Esophagus muscularis mucosa (tissue), 4 donors: ENCODE measurements at regions not wholly inside any gene's neighbourhood (a gene's known extent, or its start where the extent isn't known, plus 50 kb on each side); places are given as distances from the start of the nearest gene placed in this dataset.

ENCODE experiments used
- DNase-seq: peaks from one replicate; pipeline ENCODE4 v3.0.0-alpha.2; 2017; ENCODE audit errors: extremely low spot score
- H3K27ac ChIP-seq, 4 donors: fragments of 200-600 bp; sonication (generic); replicated peaks in 1 of 4; 1 replicate in 3 of 4; 2 replicates in 1 of 4; pipeline ENCODE4 v1.5.1; 2016 to 2019; ENCODE audit warnings: mild to moderate bottlenecking in 1 of 4
- H3K27me3 ChIP-seq, 4 donors: fragments of 200-600 bp; sonication (generic); one replicate each; pipeline versions ENCODE4 v1.5.1 to v1.6.0; 2016 to 2019
- H3K36me3 ChIP-seq, 4 donors: fragments of 200-600 bp; sonication (generic); one replicate each; pipeline ENCODE4 v1.5.1; 2016 to 2019
- H3K4me1 ChIP-seq, 4 donors: fragments of 200-600 bp; sonication (generic); one replicate each; pipeline ENCODE4 v1.5.1; 2016 to 2019
- H3K4me3 ChIP-seq, 4 donors: fragments of 200-600 bp; sonication (generic); 1 replicate in 2 of 4; 2 replicates in 2 of 4; pipeline ENCODE4 v1.5.1; 2016 to 2019; ENCODE audit warnings: mild to moderate bottlenecking in 4 of 4, moderate library complexity in 1 of 4
- H3K9me3 ChIP-seq, 4 donors: fragments of 200-600 bp; sonication (generic); 1 replicate in 3 of 4; 2 replicates in 1 of 4; pipeline ENCODE4 v1.5.1; 2016 to 2019
- EP300 ChIP-seq: sonication (generic); formaldehyde crosslinking; IDR thresholded peaks from one replicate; pipeline ENCODE4 v1.6.1; 2017; ENCODE audit warnings: antibody characterized with exemption
- POLR2A ChIP-seq: fragments of 450-650 bp; IDR thresholded peaks from one replicate; pipeline ENCODE4 v1.6.1; 2017; ENCODE audit warnings: antibody characterized with exemption, moderate library complexity, mild to moderate bottlenecking, low read depth
- POLR2AphosphoS5 ChIP-seq, 2 donors: sonication (generic); formaldehyde crosslinking; IDR thresholded peaks; one replicate each; pipeline ENCODE4 v1.6.1; 2017; ENCODE audit warnings: antibody characterized with exemption in 2 of 2
- WGBS: methylation state at CpG from one replicate; pipeline ENCODE4 v1.1.5; 2018; 5-methylcytosine and 5-hydroxymethylcytosine counted together
- intact Hi-C: fragments of 100-400 bp; cut with DNase I; formaldehyde crosslinking; loops from one replicate; pipeline ENCODE4 v1.15.1; 2023
- TF ChIP-seq, protein P1 (sequence below), 3 experiments: fragments of 200-600 bp in 2 of 3; fragments of 450-650 bp in 1 of 3; sonication (generic) in 2 of 3; IDR thresholded peaks; one replicate each; pipeline ENCODE4 v1.5.1; 2017 to 2019; ENCODE audit warnings: antibody characterized with exemption in 3 of 3, mild to moderate bottlenecking in 2 of 3, moderate library complexity in 1 of 3

DNA sequence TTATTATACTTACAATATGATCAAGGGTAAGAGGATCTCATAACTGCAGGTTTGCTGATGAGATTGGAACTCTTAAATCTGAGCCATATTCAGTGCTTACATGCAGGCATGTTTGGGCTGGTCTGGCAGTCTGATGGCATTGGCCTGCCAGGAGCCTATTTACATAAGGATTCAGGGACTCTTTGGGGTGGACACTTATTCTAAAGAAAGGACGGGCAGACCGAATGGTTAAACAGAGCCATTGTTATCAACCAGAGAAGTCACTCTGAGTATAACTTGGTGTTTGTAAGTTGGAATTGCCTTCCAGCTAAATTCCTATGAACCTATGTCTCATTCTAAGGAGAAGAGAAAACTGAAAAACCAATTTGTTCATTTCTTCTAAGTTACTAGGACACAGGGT is 932.8 kb downstream of the IGSF11 start:
- WGBS: 92% methylated on average over 2 of the region's 2 CpGs

DNA sequence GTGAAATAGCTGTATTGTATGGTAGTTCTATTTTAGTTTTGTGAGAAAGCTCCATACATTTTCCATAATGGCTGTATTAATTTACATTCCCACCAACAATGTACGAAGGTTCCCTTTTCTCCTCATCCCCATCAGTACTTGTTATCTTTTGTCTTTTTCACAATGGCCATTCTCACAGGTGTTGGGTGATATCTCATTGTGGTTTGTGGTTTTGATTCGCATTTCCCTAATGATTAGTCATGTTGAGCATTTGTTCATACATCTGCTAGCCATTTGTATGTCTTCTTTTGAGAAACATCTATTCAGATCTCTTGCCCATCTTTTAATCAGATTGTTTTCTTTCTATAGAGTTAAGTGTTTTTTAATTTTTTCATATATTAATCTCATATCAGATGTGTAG is 931.9 kb downstream of the IGSF11 start:
- H3K27me3 ChIP-seq: no peaks in the 10 kb centered on the region
- DNase-seq: no peak
- H3K4me3 ChIP-seq: no peak overlapping the region
- H3K27ac ChIP-seq: no peak overlapping the region
- no peaks in the 10 kb centered on the region for H3K9me3 ChIP-seq
- TF ChIP-seq POLR2AphosphoS5 (IDR thresholded peaks at IDR 0.05) (no peak), POLR2A (no peak), EP300 (no peak)
- TF ChIP-seq, protein P1, sequence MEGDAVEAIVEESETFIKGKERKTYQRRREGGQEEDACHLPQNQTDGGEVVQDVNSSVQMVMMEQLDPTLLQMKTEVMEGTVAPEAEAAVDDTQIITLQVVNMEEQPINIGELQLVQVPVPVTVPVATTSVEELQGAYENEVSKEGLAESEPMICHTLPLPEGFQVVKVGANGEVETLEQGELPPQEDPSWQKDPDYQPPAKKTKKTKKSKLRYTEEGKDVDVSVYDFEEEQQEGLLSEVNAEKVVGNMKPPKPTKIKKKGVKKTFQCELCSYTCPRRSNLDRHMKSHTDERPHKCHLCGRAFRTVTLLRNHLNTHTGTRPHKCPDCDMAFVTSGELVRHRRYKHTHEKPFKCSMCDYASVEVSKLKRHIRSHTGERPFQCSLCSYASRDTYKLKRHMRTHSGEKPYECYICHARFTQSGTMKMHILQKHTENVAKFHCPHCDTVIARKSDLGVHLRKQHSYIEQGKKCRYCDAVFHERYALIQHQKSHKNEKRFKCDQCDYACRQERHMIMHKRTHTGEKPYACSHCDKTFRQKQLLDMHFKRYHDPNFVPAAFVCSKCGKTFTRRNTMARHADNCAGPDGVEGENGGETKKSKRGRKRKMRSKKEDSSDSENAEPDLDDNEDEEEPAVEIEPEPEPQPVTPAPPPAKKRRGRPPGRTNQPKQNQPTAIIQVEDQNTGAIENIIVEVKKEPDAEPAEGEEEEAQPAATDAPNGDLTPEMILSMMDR (IDR thresholded peaks at IDR 0.05): no peak
- 76% methylated on average over 2 of the region's 2 CpGs for whole genome bisulfite sequencing
- H3K4me1 ChIP-seq: no peaks in the 10 kb centered on the region
- no peaks in the 10 kb centered on the region for H3K36me3 ChIP-seq
- intact Hi-C loops: no loop called here

More for the DNA sequence above, 932.8 kb downstream of the IGSF11 start:
- Histone ChIP-seq H3K27ac (no peak overlapping the region), H3K36me3 (no peaks in the 10 kb centered on the region), H3K9me3 (no peaks in the 10 kb centered on the region), H3K4me3 (no peak overlapping the region), H3K27me3 (no peaks in the 10 kb centered on the region), H3K4me1 (no peaks in the 10 kb centered on the region)
- no peak for DNase-seq
- TF ChIP-seq POLR2AphosphoS5 (IDR thresholded peaks at IDR 0.05): no peak
- TF ChIP-seq, protein P1 (IDR thresholded peaks at IDR 0.05): no peak
- no peak for TF ChIP-seq EP300
- no peak for TF ChIP-seq POLR2A
- intact Hi-C loops: no loop called here

DNA sequence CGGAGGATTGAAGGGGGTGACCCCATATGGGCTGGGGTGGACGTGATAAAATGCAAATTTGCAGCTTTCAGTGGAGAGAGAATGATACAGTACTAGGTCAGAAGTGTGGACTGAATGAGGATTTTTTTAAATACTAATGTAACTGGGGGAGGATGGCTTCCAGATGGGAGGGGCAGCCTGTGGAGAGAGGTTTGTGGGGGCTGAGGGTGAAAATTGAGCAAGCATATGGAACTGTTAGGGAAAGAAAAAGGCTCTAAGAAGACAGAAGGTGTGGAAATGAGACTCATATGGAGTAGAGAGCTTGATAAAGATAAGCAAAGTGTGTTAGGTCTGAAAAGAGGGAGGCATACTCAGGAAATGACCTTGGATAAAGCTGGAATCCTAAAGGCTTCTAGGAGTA is 926.4 kb downstream of the IGSF11 start:
- no peak for DNase-seq
- 66% methylated on average over 2 of the region's 2 CpGs for WGBS

DNA sequence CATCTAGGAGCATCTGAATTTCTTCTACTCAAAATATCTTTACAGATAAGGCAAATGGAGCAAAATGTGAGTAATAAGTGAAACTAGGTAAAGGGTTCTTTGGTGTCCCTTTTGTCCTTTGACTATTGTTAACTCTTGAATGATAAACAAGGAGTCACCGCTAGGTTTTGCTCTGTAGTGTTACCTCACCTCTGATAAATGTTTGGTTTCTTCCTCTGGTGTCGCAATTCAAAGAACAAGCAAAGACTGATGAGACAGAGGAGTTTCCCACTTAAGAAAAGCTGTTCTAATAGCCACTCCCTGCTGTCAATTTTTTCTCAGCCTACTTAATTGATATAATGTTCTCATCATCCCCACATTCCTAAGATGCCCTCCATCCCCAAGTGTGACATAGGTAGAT is 925.9 kb downstream of the IGSF11 start:
- TF ChIP-seq EP300 (no peak), POLR2A (no peak), POLR2AphosphoS5 (IDR thresholded peaks at IDR 0.05) (no peak)
- TF ChIP-seq, protein P1 (IDR thresholded peaks at IDR 0.05): no peak
- Histone ChIP-seq H3K27me3 (no peaks in the 10 kb centered on the region), H3K9me3 (no peaks in the 10 kb centered on the region), H3K4me1 (no peaks in the 10 kb centered on the region), H3K4me3 (no peak overlapping the region), H3K36me3 (no peaks in the 10 kb centered on the region), H3K27ac (no peak overlapping the region)
- intact Hi-C loops: no loop called here
- no peak for DNase-seq
- 80% methylated on average over 2 of the region's 2 CpGs for WGBS

More for the DNA sequence above, 926.4 kb downstream of the IGSF11 start:
- H3K27me3 ChIP-seq: no peaks in the 10 kb centered on the region
- no peak overlapping the region for H3K4me3 ChIP-seq
- no peak for TF ChIP-seq POLR2AphosphoS5 (IDR thresholded peaks at IDR 0.05)
- TF ChIP-seq, protein P1 (IDR thresholded peaks at IDR 0.05): no peak
- no peak for TF ChIP-seq EP300
- TF ChIP-seq POLR2A: no peak
- no peaks in the 10 kb centered on the region for H3K36me3 ChIP-seq
- no peak overlapping the region for H3K27ac ChIP-seq
- no peaks in the 10 kb centered on the region for H3K4me1 ChIP-seq
- no peaks in the 10 kb centered on the region for H3K9me3 ChIP-seq
- intact Hi-C loops: no loop called here

DNA sequence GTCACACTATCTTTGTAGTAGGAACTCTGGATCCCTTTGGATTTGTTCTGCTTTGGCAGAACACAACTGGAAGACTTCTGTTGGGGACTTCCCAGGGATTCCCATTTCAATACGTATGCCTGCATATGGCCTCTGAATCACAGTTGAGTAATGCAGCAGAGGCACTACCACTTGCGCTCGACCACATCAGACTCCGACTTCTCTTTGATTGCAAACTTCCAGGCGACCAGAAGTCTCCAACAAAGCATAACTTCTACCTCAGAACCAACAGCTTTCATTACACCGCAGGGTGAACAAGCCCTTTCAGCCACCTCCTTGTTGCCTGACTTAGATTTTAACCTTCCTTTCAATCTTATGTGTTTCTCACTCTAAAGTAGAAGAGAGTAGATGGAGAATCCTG is 924.4 kb downstream of the IGSF11 start:
- no peak overlapping the region for H3K27ac ChIP-seq
- H3K4me3 ChIP-seq: no peak overlapping the region
- TF ChIP-seq POLR2A: no peak
- no peaks in the 10 kb centered on the region for H3K9me3 ChIP-seq
- no peaks in the 10 kb centered on the region for H3K27me3 ChIP-seq
- intact Hi-C loops: no loop called here
- H3K4me1 ChIP-seq: no peaks in the 10 kb centered on the region
- H3K36me3 ChIP-seq: no peaks in the 10 kb centered on the region
- DNase-seq: no peak
- 87% methylated on average over 6 of the region's 6 CpGs for WGBS
